ENCODE measurements at regions not wholly inside any gene's neighbourhood (a gene's known extent, or its start where the extent isn't known, plus 50 kb on each side); places are given as distances from the start of the nearest gene placed in this dataset.

GRCh38 chr14:66341239-66341638 lies 144.9 kb upstream of the CCDC196 start:
- Histone ChIP-seq H3K9me2 (replicated peaks; ENCODE audit: insufficient read depth, low read length) (no peaks in the 10 kb centered on the region), H3K36me3 (replicated peaks; ENCODE audit: insufficient read depth, low read length) (no peaks in the 10 kb centered on the region), H3K27ac (ENCODE audit: low read length) (no peak overlapping the region), H4K20me1 (ENCODE audit: insufficient read depth, low read length) (no peaks in the 10 kb centered on the region), H3K4me2 (ENCODE audit: low read depth, low read length) (no peak overlapping the region), H2AFZ (ENCODE audit: low read length) (no peak overlapping the region), H3K4me3 (ENCODE audit: low read length) (no peak overlapping the region), H3K79me2 (ENCODE audit: low read length) (no peaks in the 10 kb centered on the region), H3K9me3 (replicated peaks; ENCODE audit: insufficient read depth, low read length) (no peaks in the 10 kb centered on the region), H3K9ac (ENCODE audit: low read length) (no peak overlapping the region), H3K4me1 (ENCODE audit: low read length) (no peaks in the 10 kb centered on the region), H3F3A (ENCODE audit: insufficient read depth, low read length) (no peaks in the 10 kb centered on the region), H3K27me3 (replicated peaks; ENCODE audit: insufficient read depth, low read length) (no peaks in the 10 kb centered on the region)
- no peak for TF ChIP-seq EZH2 (optimal IDR thresholded peaks at IDR 0.05; ENCODE audit: low read depth, low read length)
- no peak for TF ChIP-seq EZH2phosphoT487 (IDR thresholded peaks at IDR 0.05; ENCODE audit: low read length)
- no peak for TF ChIP-seq CTCF (IDR thresholded peaks at IDR 0.05; ENCODE audit: low read length)
- DNase-seq: no peak

- H3K4me1 ChIP-seq (ENCODE audit: low read length): 0 out of 2 replicates have a peak, but pooled peaks cover 5% of the 10 kb centered on the region
Measured at GRCh38 chr14:66345986-66346385, 140.2 kb upstream of the CCDC196 start.

GRCh38 chr14:66351310-66351709 lies 134.9 kb upstream of the CCDC196 start:
- H3K36me3 ChIP-seq (replicated peaks; ENCODE audit: insufficient read depth, low read length): no peaks in the 10 kb centered on the region
- no peak overlapping the region for H3K9ac ChIP-seq (ENCODE audit: low read length)
- no peak for TF ChIP-seq EZH2phosphoT487 (IDR thresholded peaks at IDR 0.05; ENCODE audit: low read length)
- no peak for TF ChIP-seq CTCF (IDR thresholded peaks at IDR 0.05; ENCODE audit: low read length)
- no peak for TF ChIP-seq EZH2 (optimal IDR thresholded peaks at IDR 0.05; ENCODE audit: low read depth, low read length)
- no peaks in the 10 kb centered on the region for H3F3A ChIP-seq (ENCODE audit: insufficient read depth, low read length)
- H2AFZ ChIP-seq (ENCODE audit: low read length): no peak overlapping the region
- H3K79me2 ChIP-seq (ENCODE audit: low read length): no peaks in the 10 kb centered on the region
- no peak for DNase-seq
- H3K9me3 ChIP-seq (replicated peaks; ENCODE audit: insufficient read depth, low read length): no peaks in the 10 kb centered on the region
- no peak overlapping the region for H3K4me3 ChIP-seq (ENCODE audit: low read length)
- no peaks in the 10 kb centered on the region for H4K20me1 ChIP-seq (ENCODE audit: insufficient read depth, low read length)
- H3K9me2 ChIP-seq (replicated peaks; ENCODE audit: insufficient read depth, low read length): no peaks in the 10 kb centered on the region
- no peak overlapping the region for H3K27ac ChIP-seq (ENCODE audit: low read length)
- H3K27me3 ChIP-seq (replicated peaks; ENCODE audit: insufficient read depth, low read length): no peaks in the 10 kb centered on the region
- H3K4me2 ChIP-seq (ENCODE audit: low read depth, low read length): no peak overlapping the region
- 0 out of 2 replicates have a peak, but pooled peaks cover 5% of the 10 kb centered on the region for H3K4me1 ChIP-seq (ENCODE audit: low read length)

More at GRCh38 chr14:66345986-66346385, 140.2 kb upstream of the CCDC196 start:
- H3K4me3 ChIP-seq (ENCODE audit: low read length): no peak overlapping the region
- no peak overlapping the region for H3K4me2 ChIP-seq (ENCODE audit: low read depth, low read length)
- no peak overlapping the region for H3K27ac ChIP-seq (ENCODE audit: low read length)
- no peaks in the 10 kb centered on the region for H3F3A ChIP-seq (ENCODE audit: insufficient read depth, low read length)
- H3K9me2 ChIP-seq (replicated peaks; ENCODE audit: insufficient read depth, low read length): no peaks in the 10 kb centered on the region
- no peak for DNase-seq
- TF ChIP-seq EZH2phosphoT487 (IDR thresholded peaks at IDR 0.05; ENCODE audit: low read length): no peak
- TF ChIP-seq EZH2 (optimal IDR thresholded peaks at IDR 0.05; ENCODE audit: low read depth, low read length): no peak
- TF ChIP-seq CTCF (IDR thresholded peaks at IDR 0.05; ENCODE audit: low read length): no peak
- H3K27me3 ChIP-seq (replicated peaks; ENCODE audit: insufficient read depth, low read length): no peaks in the 10 kb centered on the region
- no peaks in the 10 kb centered on the region for H3K36me3 ChIP-seq (replicated peaks; ENCODE audit: insufficient read depth, low read length)
- no peak overlapping the region for H3K9ac ChIP-seq (ENCODE audit: low read length)
- H3K79me2 ChIP-seq (ENCODE audit: low read length): no peaks in the 10 kb centered on the region
- H3K9me3 ChIP-seq (replicated peaks; ENCODE audit: insufficient read depth, low read length): no peaks in the 10 kb centered on the region
- H2AFZ ChIP-seq (ENCODE audit: low read length): no peak overlapping the region
- no peaks in the 10 kb centered on the region for H4K20me1 ChIP-seq (ENCODE audit: insufficient read depth, low read length)
